Hypothalamus (tissue), 51 donors: ENCODE measurements at regions not wholly inside any gene's neighbourhood (a gene's known extent, or its start where the extent isn't known, plus 50 kb on each side); places are given as distances from the start of the nearest gene placed in this dataset.
"Not testable (repeated sequence)": the region's sequence is repeated elsewhere in the genome, so short reads cannot be mapped to it uniquely, and the experiment has no call there.

Experiments
- DNase-seq, 51 donors: peaks; one replicate each; lab custom pipeline; 2025; lab: John Stamatoyannopoulos, UW

DNA sequence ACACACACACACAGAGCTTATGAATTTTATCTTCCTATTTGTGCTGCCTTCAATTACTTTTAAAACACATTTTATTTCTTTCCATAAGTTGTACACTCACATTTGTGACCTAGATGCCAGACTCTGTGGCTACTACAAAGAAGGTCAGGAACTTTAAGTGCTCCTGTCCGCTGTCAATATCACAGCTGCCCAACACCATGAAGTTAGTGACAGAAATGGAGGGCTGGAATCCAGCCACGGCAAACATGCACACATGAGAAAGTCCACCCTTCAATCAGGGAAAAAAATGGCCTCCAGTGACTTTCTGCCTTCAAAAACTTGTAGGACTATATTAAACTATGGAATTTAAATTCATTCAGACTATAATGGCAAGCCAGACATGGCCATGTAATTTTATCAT lies 334.4 kb upstream of the FSTL5 start:
- no peak for DNase-seq

DNA sequence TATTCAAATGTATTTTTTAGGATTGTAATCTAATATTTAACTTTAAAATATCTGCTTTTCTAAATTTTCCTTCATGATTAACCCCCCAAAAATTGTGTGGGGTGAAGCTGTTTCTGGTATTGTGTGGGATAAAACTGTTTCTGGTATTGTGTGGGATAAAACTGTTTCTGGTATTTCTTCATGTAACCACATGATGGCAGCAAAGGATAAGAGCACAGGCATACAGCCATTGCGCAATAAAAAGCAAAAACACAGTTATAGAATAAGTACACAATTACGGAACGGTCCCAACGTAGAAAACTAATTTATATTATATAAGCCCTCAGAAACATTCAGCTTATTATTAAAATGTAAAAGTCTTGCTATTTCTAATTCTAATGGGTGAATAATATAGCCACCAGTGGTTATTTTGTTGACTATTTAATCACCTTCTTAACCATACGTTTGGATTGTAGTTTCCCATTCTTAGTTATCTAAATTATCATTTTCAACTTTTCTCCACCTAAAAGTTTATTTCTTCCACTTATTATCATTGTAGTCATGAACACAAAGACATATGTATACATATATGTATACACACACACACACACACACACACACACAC lies 333.9 kb upstream of the FSTL5 start:
- DNase-seq: peak in 4 of 51 donors; percentile 3 to 54 (median 10)

DNA sequence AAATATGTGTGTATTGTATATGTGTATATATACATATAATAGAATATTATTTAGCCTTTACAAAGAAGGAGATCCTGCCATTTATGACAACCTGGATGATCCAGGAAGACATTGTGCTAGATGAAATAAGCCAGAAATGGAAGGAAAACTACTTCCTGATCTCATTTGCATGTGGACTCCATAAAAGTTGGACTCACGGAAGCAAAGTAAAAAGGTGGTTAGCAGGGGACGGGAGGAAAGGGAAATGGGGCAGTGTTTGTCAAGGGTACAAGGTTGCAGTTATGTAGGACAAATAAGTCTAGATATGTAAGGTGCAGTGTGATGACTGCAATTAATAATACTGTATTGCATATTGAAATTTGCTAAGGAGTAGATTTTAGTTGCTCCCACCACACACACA lies 331.1 kb upstream of the FSTL5 start:
- DNase-seq: no peak

DNA sequence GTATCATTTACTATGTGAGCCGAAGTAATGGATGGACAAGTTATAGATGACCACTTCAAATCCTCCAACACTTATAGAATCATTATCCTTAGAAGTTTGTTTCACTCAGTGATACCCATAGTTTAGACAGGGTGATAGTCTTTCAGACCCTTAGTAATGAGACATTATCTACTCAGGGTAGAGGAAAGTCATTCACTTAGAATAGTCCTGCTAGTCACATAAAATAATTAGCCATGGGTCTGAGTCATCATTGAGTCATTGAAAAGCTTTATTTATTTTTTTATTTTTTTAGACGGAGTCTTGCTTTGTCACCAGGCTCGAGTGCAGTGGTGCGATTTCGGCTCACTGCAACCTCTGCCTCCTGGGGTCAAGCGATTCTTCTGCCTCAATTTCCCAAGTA lies 321.7 kb upstream of the FSTL5 start:
- no peak for DNase-seq

DNA sequence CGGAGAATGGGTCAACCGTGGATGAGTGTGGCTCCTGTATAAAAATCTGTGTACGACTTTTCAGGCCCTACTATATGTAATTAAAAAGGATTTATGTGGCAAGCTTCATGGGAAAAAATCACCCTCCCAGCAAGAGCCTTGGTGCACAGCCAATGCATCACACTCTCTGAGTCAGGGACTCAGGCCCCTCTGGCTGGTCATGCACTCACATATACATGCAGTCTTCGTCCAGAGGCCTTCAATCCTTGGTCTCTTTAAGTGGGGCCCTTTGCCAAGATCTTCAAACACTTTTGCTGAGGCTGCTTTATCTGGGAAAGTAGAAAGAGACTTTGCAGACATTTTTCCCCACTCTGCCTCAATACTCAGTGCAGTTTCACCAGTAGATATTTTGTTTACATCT lies 311.4 kb upstream of the FSTL5 start:
- DNase-seq: no peak

DNA sequence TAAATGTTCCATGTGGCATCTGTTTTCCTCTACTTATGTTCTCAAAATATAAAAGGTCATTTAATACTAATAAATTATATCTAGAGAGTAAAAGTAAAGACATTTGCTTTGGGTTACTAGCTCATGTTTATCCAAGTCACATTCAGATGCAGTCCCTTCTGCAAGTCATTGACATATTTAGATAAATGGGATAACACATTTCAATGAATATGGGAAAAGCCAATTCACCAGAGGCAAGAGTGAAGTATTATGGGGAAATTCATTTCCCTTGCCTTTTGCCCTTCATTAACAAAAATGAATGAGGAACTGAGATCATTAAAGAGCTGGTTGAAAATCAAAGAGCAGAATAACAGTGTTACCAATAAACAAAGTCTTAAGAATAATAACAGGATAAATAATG lies 306.2 kb upstream of the FSTL5 start:
- no peak for DNase-seq

DNA sequence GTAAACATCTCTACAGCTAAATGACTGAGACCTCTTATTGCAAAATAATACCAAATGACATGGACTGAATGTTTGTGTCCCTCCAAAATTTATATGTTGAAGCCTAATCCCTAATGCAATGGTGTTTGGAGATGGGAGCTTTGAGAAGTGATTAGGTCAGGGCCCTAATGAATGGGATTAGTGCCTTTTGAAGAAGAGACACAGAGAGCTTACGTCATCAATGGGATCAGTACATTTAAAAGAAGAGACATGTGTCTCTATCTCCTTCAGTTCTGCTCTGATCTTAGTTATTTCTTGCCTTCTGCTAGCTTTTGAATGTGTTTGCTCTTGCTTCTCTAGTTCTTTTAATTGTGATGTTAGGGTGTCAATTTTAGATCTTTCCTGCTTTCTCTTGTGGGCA lies 301.6 kb upstream of the FSTL5 start:
- not testable (repeated sequence) for DNase-seq

DNA sequence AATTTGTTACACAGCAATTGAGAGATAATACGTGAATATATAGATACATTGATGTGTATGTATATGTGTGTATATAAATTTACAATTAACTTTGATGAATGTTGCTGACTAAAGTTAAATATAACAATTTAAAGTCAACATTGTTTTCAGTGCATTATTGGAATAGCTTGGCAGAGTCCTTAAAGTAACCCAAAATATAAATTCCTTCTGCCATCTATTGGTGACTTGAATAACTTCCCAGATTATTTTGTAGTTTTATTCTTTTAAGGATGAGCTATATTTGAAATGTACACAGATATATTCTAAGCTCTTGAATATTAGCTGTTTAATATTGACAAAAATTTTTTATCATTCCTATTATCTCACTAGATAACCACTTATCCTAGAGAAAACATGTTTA lies 298.2 kb upstream of the FSTL5 start:
- DNase-seq: no peak

DNA sequence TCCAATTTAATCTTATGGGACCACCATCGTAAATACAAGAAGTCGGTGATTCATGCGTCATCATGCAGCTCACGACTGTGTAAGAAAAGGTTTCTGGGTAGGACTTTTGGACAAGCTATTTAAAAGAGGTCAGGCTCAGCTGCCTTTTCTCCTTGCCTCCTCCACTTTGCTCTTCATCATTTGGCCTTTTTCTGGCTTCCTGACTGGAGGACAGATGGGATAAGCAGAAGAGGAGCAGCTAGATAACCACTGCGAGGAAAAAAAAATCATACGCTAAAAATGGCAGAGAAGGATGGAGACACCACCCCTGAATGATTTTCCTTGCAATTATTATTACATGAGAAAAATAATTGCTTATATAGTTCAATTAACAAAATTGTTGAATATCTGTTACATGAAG lies 294.3 kb upstream of the FSTL5 start:
- DNase-seq: no peak

DNA sequence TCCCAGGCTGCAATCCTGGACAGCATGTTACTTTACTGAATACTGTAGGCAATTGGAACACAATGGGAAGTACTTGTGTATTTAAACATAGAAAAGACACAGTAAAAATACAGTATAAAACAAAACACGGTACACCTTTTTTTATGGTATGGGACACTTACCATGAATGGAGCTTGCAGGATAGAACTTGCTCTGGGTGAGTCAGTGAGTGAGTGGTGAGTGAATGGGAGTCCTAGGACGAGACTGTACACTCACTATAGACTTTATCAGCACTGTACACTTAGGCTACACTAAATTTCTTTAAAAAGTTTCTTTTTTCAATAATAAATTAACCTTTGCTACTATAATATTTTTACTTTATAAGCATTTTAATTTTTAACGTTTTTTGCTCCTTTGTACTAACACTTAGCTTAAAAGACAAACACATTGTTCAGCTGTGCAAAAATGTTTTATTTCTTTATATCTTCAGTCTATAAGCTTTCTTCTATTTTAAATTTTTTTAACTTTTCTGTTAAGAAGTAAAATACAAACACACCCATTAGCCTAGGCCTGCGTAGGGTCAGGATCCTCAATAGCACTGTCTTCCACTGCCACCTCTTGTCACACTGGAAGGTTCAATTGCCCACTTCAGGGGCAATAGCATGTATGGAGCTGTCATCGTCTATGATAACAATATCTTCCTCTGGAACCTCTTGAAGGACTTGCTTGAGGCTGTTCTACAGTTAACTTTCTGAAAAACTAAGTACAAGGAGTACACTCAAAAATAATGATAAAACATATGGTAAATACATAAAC lies 293.5 kb upstream of the FSTL5 start:
- no peak for DNase-seq

DNA sequence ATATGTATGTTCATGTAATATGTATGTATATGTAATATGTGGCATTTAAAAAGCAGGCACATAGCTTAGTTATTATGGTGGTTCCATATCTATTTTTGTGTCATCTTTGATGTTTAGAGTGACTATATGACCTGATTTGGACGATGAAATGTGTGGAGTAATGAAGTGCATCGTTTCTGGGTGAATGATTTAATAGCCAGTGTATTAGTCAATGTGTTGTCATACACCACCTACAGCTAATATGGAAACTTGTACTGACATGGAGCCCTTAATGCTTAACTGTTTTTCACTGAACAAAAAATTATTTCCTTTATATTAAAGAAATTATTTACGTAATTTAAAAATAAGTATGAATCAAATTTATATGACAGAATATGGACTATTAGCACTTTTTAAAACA lies 292.3 kb upstream of the FSTL5 start:
- DNase-seq: no peak

DNA sequence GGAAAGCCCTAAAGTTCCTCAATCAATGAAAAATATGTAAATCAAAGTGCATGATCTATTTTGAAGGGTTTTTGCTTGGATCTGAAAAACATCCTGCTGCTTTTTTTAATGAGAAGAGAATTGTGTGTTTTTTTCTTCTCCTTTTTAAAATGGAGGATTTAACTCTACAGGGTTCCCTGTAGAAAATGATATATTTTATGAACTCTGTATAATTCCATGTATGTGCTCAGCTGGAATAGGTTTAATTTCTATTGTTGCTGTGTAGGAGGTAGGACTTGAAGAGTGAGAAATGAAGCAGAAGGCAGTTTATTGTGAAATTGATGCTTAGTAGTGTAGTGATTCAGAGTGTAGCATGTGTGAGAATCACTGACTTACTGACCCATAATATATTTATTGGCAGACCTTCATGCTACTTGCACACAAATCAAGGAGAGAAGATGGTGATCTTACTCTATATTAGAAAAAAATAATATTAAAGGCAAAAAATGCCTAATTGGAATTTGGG lies 286.8 kb upstream of the FSTL5 start:
- DNase-seq: no peak

DNA sequence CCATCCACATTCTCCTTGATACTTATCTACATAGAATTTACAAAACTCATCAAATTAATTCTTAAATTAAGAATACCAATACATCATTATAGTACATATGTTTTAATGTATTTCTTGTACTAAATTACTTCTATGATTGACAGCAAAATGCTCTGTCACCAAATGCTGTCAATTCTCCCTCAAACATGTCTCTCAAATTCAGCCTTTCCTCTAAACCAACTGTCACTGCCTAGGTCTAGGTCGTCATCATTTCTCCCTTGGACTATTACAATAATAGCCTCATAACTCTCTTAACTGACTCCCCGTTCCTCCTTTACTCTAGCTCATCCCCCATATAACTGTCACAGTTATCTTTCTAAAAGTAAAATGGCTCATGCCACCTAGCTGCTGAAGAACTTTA lies 279.7 kb upstream of the FSTL5 start:
- no peak for DNase-seq

DNA sequence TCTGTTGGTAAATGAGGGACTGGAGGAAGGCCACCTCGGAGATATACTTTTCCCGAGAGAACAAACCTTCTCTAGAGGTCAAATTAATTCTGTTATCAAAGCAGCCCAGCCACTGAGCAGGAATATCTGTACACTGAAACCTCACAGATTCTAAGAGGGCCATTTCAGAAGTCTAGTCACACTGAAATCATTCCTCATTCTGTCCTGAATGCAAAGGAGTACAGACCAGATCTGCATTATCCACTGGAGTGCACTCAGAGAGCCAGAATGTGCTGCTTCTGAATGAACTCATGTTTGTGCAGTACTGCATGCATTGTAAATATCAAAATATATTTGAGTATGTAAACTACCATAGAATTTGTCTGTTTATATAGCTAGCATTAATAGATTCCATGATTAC lies 278.3 kb upstream of the FSTL5 start:
- no peak for DNase-seq

DNA sequence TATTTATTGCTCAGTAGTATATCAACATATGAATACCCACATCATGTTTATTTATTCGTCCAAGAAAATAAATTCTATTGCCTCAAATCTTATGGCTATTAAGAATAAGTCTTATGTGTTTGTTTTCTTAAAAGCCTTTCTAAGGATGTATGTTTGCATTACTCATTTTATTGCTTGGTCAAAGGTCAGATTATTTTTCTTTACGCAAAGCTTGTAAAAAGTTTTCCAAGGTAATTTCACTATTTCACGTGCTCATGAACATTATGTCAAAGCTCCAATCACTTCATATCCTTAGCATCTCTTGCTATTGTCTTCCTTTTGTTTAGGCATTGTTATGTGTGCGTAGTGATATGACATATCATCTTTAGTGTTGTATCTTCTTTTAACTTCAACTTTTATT lies 258.5 kb upstream of the FSTL5 start:
- DNase-seq: no peak

DNA sequence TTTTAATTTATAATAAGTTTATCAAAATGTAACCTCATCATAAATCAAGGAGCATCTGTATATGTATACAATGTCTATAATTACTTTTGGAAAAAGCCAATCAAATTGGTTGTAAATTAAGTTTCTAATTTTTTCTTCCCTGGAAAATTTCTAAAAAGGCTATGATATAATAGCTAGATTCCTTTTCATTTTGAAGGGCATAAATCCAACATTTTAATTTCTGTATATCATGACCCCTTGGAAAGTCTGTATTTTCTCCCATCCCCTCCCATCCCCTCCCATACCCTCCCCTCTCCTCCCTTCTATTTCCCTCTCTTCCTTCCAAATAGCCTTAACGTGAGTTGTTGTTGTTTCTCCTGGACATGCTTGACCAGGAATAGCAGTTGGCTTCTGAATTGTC lies 247.1 kb upstream of the FSTL5 start:
- no peak for DNase-seq

DNA sequence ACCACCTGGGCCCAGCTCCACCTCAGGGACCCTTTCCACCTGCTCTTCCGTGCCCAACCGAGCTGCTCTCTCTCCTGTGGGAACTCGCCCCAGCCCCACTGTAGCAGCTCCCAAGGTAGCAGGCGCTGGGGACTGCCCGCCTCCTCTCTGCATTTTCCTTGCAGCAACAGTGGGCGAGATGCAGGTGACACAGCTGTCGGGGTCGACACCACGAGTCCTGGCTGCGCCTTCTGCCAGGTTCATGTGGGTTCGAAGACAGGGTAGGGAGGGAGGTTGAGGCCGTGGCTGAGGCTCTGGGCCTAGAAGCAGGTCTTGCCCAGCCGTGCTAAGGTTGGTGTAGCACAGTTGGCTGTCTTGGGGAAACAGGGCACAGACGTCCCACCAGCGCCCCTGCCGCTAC lies 245.2 kb upstream of the FSTL5 start:
- no peak for DNase-seq

DNA sequence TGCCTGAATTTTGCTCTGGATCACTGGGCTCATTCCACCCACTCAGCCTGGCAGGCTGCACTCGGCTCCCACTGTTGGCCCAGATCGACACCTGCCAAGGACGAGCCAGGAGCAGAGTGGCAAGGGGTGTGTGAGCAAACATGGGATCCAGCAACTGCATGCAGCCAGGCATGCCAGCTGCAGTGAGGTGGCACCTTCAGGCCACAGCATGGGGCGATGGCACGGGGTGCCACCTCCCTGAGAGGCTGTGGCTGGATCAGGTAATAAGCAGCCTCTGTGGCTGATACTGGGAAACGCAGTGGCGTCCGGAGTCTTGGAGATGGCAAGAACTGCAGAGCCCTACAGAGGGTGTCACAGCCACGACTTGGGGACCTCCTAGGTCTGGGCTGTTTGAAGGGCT lies 244.5 kb upstream of the FSTL5 start:
- peak in 1 of 51 donors; percentile 3 for DNase-seq

DNA sequence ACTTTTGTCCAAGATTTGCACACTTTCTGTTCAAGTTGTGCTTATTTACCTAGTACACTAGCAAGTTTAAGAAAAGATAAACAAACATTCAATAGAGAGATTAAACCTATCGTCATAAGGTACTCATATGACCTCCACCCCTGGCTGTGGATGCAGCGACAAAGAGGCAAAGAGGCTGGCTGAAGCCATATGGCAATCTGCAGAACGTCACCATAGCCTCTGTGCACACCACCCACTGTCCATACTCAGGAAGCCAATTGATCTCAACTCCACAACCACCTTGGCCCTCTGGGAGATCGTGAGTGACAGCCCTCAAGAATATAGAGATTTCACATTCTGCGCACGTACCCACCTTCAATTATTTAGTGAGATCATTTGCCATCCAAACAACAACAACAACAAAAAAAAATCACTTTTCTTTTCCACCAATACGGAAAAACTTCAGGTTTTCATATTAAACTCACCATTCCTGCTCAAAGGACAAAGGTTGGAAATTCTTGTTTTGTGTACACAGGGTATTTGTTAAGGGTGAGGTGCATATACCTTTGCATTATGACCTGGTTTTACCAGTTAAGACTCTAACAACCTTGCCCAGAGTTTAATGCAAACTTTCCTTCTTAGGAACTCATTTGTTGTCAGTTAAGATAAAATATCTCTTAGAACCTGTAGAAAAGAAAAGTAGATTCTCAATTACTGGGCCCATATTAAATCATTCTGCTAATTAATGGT lies 243.0 kb upstream of the FSTL5 start:
- DNase-seq: no peak

DNA sequence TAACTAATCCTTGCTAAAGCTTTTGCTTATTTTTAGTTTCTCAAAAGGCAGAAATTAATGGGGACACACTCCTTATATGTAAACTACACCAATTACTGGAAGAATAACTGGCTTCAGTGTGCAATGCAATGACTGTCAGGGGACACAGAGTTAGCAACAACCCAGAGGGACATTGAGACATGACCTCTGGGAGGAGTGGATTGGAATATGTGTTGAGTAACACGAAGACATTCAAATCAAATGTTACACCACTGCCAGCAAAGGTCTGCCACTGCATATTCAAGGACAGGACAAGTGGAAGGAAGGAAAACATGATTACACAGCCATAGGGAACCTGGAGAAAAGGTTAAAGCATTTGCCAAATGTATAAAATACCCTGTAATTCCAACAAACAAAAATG lies 240.1 kb upstream of the FSTL5 start:
- no peak for DNase-seq

DNA sequence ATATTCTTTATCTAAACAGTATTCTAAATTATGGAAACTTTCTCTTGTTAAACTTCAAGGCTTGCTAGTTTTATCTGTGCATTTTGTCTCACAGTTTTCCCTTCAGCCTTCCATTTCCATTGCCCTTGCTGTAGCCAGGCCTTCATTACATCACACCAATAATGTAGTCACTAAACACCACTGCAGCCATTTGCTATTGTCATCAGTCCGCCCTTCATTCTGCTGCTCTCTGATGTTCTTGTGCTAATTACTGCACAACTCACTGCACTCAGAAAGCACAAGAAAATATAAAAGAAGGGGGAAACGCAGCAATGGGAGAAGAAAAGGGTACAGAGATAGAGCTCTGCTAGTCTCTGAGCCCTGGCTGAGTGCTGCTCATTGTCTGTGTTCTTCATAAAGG lies 239.6 kb upstream of the FSTL5 start:
- no peak for DNase-seq

DNA sequence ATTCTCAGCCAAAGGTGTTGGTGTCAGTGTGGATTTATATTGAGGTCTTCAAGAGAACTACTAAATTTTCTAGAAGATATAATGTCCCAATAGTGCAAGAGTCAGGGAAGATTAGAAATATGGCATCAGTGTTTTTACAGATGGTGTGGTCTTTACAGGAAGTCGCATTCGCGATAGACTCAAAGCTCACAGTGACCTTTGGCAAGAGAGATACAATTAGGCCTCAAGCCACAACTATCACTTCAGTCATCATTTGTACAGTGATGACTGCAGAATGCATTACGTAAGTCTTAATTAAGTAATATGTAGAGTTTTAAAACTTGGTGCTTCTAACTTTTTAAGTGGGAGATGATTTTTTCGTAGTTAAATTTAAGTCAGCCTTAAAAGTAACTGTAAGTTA lies 237.2 kb upstream of the FSTL5 start:
- no peak for DNase-seq
